Activated naive CD8-positive, alpha-beta T cell treated with anti-CD3 and anti-CD28 coated beads, Interleukin-2, amount 10 ng/mL, durations not matched to agents 7 days and 5 days (primary cell): ENCODE measurements at regions not wholly inside any gene's neighbourhood (a gene's known extent, or its start where the extent isn't known, plus 50 kb on each side); places are given as distances from the start of the nearest gene placed in this dataset.

Experiments
- ATAC-seq: fragments of 150-1000 bp; cut with Tn5 transposase; one replicate; pipeline ENCODE4 v1.10.0; 2021; ENCODE audit warnings: low read depth, moderate library complexity
- POLR2A ChIA-PET: fragments of 350-600 bp; sonication (Branson Sonifier 250); formaldehyde crosslinking; loops from one replicate; lab custom pipeline; 2021; ENCODE audit warnings: antibody characterized with exemption; lab: Charles Lee
- DNase-seq: peaks from one replicate; pipeline ENCODE4 v3.0.0; 2021
- H3K27ac Mint-ChIP-seq: one replicate; pipeline ENCODE4 v1.8.0; 2022; ENCODE audit warnings: mild to moderate bottlenecking, mixed read lengths
- H3K27me3 Mint-ChIP-seq: one replicate; pipeline ENCODE4 v1.8.0; 2022; ENCODE audit warnings: mild to moderate bottlenecking, moderate library complexity, mixed read lengths
- H3K36me3 Mint-ChIP-seq: one replicate; pipeline ENCODE4 v1.8.0; 2021; ENCODE audit warnings: mild to moderate bottlenecking, mixed read lengths
- H3K4me1 Mint-ChIP-seq: one replicate; pipeline ENCODE4 v1.8.0; 2021; ENCODE audit warnings: mixed read lengths
- H3K4me3 Mint-ChIP-seq: one replicate; pipeline ENCODE4 v1.8.0; 2022; ENCODE audit warnings: mild to moderate bottlenecking, moderate library complexity, mixed read lengths
- H3K9me3 Mint-ChIP-seq: one replicate; pipeline ENCODE4 v1.8.0; 2021; ENCODE audit warnings: mixed read lengths

DNA sequence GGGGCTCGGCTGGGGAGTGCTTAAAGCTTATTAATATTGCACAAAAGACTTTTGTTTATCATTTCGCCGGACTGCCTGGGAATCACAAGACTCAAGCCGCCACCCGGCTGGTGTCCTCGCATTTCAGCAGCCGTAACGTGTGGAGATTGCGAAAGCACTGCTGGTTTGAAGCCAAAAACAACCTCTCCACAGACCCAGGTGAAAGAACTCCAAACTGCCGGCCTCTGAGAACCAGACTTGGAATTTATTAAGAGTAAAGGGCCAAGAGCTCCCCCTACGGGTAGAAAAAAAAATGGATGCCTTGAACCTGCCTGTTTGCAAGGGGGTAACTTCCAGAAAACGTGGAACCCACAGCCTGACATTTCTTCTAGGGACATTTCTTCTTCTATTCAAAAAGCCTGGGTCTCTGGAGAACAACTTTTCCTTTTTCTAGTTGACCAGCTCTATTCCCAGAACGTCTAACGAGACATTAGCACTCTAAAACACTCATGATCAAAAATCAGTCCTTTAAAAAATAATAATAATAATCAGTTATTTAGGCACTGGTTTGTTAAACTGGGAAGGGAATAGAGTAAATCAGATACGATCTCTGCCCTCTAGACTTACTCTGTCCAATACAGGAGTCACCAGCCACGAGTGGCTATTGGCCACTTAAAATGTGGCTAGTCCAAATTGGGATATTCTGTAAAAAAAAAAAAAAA, 216.3 kb downstream of the C1D start:
- Mint-ChIP-seq H3K4me1 (no peaks in the 10 kb centered on the region), H3K36me3 (no peaks in the 10 kb centered on the region), H3K27me3 (peaks cover 3% of the 10 kb centered on the region), H3K4me3 (no peak overlapping the region), H3K27ac (no peak overlapping the region), H3K9me3 (no peaks in the 10 kb centered on the region)
- DNase-seq (no peak), ATAC-seq (no peak)
- POLR2A ChIA-PET, result no interaction called here

DNA sequence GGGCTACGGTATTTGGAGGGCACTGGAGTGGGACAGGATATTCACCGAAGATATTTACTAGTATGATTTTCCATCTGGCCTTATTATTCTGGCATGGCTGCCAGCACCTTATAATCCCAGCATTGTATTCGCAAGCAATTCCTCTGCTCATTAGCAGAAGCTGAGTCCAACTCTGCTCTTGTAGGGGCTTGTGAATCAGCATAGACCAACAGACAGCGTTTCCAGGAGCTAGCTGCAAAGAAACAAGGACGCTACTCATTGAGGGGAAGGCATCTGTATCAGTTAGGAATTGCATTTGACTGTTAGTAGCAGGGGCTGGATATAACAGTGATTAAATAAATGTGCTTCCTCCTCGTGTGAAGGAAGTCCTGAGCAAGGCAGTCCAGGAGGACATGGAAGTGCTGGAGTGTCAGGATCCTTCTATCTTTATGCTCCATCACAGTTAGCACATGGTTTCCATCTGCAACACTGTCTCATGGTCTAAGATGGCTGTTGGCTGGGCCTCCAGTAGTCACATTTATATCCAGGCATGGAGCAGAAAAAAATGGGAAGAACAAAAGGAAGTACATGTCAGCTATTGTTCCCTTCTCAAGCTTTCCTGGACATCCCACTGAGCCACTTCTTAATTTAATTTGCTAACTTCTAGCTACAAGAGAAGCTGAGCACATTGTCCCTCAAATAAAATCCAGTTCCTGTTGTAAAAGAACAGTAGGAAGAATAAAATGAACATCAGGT, 214.1 kb downstream of the C1D start:
- no peak overlapping the region for H3K27ac Mint-ChIP-seq
- POLR2A ChIA-PET, result no interaction called here
- H3K9me3 Mint-ChIP-seq, result no peaks in the 10 kb centered on the region
- no peak for DNase-seq
- no peaks in the 10 kb centered on the region for H3K27me3 Mint-ChIP-seq
- H3K4me3 Mint-ChIP-seq, result no peak overlapping the region
- no peaks in the 10 kb centered on the region for H3K36me3 Mint-ChIP-seq
- ATAC-seq, result no peak
- no peaks in the 10 kb centered on the region for H3K4me1 Mint-ChIP-seq

DNA sequence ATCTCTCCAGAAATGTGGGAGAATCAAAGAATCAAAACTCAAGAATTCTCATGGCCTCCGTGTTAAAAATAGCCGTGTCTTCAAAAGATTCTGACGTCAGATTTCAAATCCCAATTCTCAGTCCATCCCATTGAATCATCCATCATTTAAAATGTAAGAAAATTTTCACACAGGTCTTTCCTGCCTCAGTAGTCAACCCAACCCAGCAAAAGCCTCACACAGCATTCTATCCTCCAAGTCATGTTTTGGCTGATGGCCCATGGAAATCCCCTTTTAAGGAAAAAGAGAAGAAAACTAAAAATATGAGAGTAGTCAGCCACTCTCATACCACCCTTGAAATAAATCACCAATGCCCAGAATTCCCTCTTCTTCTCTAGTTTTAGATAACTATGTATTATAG, 211.8 kb downstream of the C1D start:
- Mint-ChIP-seq H3K9me3 (no peaks in the 10 kb centered on the region), H3K27ac (no peak overlapping the region), H3K27me3 (no peaks in the 10 kb centered on the region), H3K4me3 (no peak overlapping the region), H3K4me1 (no peaks in the 10 kb centered on the region), H3K36me3 (no peaks in the 10 kb centered on the region)
- DNase-seq, result no peak
- POLR2A ChIA-PET, result no interaction called here
- no peak for ATAC-seq

DNA sequence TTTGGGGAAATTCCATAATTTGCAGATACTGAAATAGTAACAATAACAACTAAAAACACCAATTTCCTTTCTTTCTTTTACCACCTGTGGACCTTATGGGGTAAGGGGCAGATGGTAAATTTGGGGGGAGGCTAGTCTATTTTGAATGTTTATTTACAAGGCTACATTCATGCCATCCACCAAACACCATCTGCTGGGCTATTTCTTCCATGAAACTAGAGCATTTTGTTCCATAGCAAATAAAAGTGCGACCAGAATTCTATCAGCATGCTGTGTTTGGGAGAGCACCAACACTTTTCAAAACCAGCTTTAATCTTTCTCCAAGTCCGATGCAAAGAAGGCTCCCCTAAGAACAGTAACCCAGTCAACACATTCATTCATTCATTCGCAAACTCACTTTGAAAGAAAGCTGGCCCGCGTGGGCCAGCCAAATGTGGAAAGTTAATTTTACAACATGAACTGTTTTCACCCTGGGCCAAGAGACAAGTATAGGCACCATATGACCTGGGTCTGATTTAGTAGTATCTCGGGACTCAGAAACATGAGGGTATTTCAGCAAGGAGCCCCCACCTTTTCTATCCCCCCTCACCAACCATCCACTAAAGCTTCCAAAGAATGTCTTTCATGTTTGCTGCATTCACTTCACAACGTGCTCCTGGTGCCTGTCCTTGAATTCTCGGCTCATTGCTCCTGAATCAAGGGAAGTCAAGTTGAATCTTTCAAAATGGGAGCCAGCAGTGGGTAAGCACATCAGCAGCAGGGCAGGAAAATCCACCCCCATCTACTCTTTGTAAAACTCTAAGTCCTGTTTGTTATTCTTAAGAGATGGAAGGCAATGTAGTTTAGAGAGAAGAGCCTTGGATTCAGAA, 210.6 kb downstream of the C1D start:
- POLR2A ChIA-PET, result interaction anchor here (0.6 kb wide), 1 partner anchor 79 kb away, joined by 4 read pairs; no protein-coding TSS in a partner anchor

DNA sequence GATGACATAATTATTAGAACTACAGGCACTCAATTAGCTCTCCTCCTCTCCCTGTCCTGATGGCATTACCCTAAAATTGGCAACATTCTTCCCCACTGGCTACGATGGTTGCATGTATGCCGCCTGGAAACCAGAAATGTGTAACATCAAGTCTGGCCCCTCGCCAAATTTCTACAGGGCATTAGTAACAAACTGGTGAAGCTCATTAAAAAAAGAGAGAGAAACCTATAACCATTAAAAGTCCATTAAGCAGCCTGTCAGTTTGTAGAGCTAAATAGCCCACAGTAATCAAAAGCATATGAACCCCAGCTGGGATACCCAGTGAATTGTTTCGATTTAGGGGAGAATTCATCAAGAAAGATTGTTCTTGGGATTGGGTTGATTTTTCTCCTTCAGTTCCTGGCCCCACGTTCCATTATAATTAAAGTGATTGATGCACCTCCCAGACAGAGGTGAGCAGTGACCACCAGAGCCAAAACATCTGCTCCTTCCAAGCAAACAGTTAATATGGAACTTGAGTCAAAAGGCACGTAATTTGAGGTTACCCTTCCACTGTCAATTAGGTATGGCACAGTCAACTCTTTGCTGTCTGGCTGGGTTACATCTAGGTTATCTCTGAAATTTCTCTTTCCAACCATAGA, 208.6 kb downstream of the C1D start:
- Mint-ChIP-seq H3K4me1 (no peaks in the 10 kb centered on the region), H3K4me3 (no peak overlapping the region), H3K9me3 (no peaks in the 10 kb centered on the region), H3K36me3 (no peaks in the 10 kb centered on the region), H3K27me3 (no peaks in the 10 kb centered on the region), H3K27ac (no peak overlapping the region)
- DNase-seq, result no peak
- POLR2A ChIA-PET, result no interaction called here
- ATAC-seq, result no peak

More for the DNA sequence above, 210.6 kb downstream of the C1D start:
- no peaks in the 10 kb centered on the region for H3K9me3 Mint-ChIP-seq
- no peak overlapping the region for H3K4me3 Mint-ChIP-seq
- H3K27ac Mint-ChIP-seq, result no peak overlapping the region
- H3K36me3 Mint-ChIP-seq, result no peaks in the 10 kb centered on the region
- ATAC-seq (no peak), DNase-seq (no peak)
- no peaks in the 10 kb centered on the region for H3K27me3 Mint-ChIP-seq
- H3K4me1 Mint-ChIP-seq, result no peaks in the 10 kb centered on the region

DNA sequence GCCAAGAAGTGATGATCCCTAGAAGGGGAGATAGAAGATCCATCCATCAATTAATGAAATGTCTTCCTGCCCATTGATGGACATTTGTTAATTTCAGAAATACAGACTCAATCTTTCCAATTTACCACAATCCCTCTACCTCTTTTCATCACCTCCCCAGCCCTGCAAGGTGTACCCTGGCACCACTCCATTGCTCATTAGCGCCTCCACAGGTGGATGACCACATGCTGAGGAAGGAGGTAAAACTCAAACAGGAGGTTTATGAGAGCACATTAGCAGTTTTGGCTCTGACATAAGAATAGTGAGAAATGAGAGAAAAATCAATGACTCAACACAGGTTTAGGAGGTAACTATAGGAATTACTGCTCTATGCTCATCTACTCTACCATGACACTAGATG, 208.0 kb downstream of the C1D start:
- no peaks in the 10 kb centered on the region for H3K27me3 Mint-ChIP-seq
- H3K4me3 Mint-ChIP-seq, result no peak overlapping the region
- no peaks in the 10 kb centered on the region for H3K9me3 Mint-ChIP-seq
- POLR2A ChIA-PET, result no interaction called here
- H3K4me1 Mint-ChIP-seq, result no peaks in the 10 kb centered on the region
- ATAC-seq, result no peak
- DNase-seq, result no peak
- no peaks in the 10 kb centered on the region for H3K36me3 Mint-ChIP-seq
- H3K27ac Mint-ChIP-seq, result no peak overlapping the region

DNA sequence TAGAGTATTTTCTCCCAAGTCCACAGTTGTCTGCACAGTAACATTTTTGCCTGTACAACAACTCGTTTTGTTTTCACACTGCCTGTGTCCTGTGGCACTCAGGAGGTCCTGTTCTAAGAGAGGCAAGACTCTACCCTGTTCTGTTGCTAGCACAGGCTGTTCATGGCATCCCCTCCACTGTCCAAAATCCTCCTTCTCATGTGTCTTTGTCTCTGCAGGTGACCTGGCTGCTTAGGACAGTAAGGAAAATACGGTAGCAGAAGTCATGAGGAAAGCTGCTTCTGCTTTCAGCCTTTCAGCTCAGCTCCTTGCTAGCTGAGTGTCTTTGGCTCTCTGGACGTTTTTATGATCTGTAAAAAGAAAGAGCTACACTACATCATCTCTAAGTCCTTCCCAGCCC, 205.9 kb downstream of the C1D start:
- ATAC-seq (no peak), DNase-seq (no peak)
- no peaks in the 10 kb centered on the region for H3K9me3 Mint-ChIP-seq
- POLR2A ChIA-PET, result no interaction called here
- H3K27ac Mint-ChIP-seq, result no peak overlapping the region
- H3K36me3 Mint-ChIP-seq, result no peaks in the 10 kb centered on the region
- no peaks in the 10 kb centered on the region for H3K27me3 Mint-ChIP-seq
- no peak overlapping the region for H3K4me3 Mint-ChIP-seq
- H3K4me1 Mint-ChIP-seq, result no peaks in the 10 kb centered on the region

DNA sequence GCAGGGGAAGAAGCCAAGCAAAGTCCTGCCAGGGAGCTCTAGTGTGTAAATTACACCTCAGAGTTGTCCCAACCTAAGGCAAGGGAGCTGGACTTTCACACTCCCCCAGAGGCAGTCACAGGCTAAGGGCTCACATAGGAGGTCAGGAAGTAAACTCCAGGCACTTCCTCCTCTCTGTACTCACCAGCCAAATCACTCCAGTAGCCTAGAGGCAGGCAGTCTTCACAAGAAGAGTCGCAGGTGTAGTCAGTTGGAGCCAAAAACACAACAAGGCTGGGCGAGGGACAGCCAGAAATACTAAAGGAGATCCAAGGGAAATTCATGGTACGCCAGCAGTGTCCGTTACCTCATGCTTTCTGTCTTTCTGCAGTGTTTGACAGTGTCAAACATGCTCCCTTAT, 205.0 kb downstream of the C1D start:
- ATAC-seq (no peak), DNase-seq (no peak)
- Mint-ChIP-seq H3K9me3 (no peaks in the 10 kb centered on the region), H3K27ac (no peak overlapping the region), H3K4me3 (no peak overlapping the region), H3K4me1 (no peaks in the 10 kb centered on the region), H3K36me3 (no peaks in the 10 kb centered on the region), H3K27me3 (no peaks in the 10 kb centered on the region)
- POLR2A ChIA-PET, result no interaction called here

DNA sequence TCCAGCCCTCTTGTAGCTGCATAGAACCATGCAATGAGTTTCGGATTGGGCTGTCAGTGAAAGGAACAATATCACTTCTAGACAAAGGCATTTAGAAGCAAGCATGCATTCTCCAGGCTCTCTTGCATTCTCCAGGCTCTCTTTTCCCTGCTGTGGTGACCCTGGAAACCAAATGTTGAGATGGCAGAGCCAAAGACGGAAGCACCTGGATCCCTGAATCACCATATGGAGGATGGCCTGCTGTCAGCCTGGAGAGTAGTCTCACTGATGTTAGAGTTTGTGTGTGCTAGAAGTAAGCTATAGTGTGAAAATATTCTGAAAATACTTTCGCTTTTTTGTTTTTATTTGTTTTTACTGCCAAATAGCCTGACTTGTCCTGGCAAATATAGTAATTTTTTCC, 203.9 kb downstream of the C1D start:
- ATAC-seq (no peak), DNase-seq (no peak)
- Mint-ChIP-seq H3K9me3 (no peaks in the 10 kb centered on the region), H3K4me3 (no peak overlapping the region), H3K27ac (no peak overlapping the region), H3K4me1 (no peaks in the 10 kb centered on the region), H3K27me3 (no peaks in the 10 kb centered on the region), H3K36me3 (no peaks in the 10 kb centered on the region)
- POLR2A ChIA-PET, result no interaction called here

DNA sequence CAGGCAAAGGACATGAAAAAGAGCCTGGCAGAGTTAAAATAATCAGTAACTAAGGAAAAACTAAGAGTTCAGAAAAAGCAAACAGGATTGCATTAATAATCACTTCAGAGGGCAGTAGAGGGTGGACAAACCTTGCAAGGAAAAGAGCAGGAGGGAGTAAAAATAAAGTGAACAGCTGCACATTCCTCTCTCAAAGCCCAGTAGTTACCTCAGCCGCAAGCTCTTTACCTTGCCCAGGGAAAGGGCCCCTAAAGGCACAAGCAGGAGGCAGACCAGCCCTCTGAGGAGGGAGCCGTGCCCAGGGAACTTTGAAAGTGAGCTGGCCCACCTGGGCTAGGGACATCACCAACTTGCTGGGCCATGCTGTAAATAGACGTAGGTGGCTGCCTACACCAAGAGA, 196.9 kb downstream of the C1D start:
- DNase-seq (no peak), ATAC-seq (no peak)
- Mint-ChIP-seq H3K27me3 (peaks cover 12% of the 10 kb centered on the region), H3K9me3 (no peaks in the 10 kb centered on the region), H3K36me3 (no peaks in the 10 kb centered on the region), H3K27ac (no peak overlapping the region), H3K4me1 (no peaks in the 10 kb centered on the region), H3K4me3 (no peak overlapping the region)
- POLR2A ChIA-PET, result no interaction called here

DNA sequence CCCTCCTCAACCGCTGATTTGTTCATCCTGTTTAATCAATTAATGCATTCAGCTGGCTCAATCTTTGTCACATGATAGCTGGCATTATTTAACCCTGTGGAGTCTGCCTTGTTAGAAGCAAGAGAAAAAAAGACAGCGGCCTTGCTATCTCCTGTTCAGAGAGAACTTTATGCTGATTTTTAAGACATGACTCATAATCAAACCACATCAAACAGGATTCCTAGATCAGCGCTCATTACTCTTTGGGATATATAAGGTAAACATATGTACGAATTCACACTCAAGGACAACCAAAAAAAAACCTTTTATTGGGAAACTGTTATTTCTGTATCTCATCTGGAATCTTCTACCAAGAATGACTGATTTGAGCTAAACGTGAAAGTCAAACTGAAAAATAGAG, 195.1 kb downstream of the C1D start:
- no peak overlapping the region for H3K27ac Mint-ChIP-seq
- POLR2A ChIA-PET, result no interaction called here
- H3K36me3 Mint-ChIP-seq, result no peaks in the 10 kb centered on the region
- H3K4me3 Mint-ChIP-seq, result no peak overlapping the region
- H3K9me3 Mint-ChIP-seq, result no peaks in the 10 kb centered on the region
- no peak for DNase-seq
- peaks cover 13% of the 10 kb centered on the region for H3K27me3 Mint-ChIP-seq
- H3K4me1 Mint-ChIP-seq, result no peaks in the 10 kb centered on the region
- no peak for ATAC-seq

DNA sequence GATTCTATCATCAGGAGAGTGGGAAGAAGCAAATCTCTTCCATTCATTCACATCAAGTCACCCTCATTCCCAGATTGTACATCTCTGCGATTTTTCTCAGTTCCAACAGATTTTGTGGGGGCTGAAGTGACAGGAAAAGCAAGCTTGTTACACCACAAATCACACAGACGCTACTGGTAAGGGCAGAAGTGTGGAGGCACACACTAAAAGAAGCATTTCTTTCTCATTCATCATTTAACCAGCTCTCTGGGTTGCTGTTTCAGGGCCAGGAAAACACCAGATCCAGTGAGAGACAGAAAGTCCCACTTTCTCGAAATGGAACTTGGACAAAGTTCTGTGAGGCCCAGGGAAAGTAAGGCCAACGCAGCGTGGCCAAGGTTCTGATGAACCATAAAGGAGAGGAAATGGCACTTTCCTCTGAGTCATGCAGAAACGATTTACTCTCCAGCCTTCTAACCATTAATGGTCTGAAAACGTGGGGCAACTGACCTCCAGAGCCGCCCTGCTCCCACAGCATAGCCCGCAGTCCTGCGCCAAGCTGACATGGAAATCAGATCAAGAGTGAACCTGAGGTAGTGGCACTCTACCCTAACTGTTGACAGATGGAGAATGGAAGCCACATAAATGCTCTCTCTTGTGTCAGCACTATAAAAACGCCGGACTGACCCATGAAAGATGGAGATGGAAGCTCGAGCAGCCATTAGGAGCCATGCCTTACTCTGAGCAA, 191.0 kb downstream of the C1D start:
- DNase-seq (no peak), ATAC-seq (no peak)
- Mint-ChIP-seq H3K27ac (no peak overlapping the region), H3K27me3 (peaks cover 12% of the 10 kb centered on the region), H3K9me3 (no peaks in the 10 kb centered on the region), H3K36me3 (no peaks in the 10 kb centered on the region), H3K4me1 (no peaks in the 10 kb centered on the region), H3K4me3 (no peak overlapping the region)
- POLR2A ChIA-PET, result no interaction called here

DNA sequence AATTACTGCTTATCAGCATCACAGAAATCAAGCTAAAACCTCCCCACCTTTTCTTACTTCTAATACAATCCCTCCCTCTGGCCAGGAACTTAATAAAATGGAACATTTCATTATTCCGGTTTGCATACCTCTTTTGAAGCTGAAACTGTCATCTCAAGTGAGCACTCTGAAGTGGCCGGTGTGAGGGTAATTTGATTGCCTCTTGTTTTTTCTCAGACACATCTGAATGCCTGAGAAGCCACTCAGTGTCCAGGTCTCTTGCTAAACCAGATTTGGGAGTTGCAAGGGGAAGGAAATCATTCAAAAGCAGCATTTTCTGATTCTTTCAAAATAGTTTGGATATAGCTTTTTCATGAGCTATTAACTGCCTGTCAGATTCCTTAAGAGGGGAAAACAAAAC, 190.3 kb downstream of the C1D start:
- no peak for DNase-seq
- Mint-ChIP-seq H3K4me1 (no peaks in the 10 kb centered on the region), H3K9me3 (no peaks in the 10 kb centered on the region), H3K36me3 (no peaks in the 10 kb centered on the region), H3K27ac (no peak overlapping the region), H3K27me3 (peaks cover 11% of the 10 kb centered on the region), H3K4me3 (no peak overlapping the region)
- POLR2A ChIA-PET, result no interaction called here
- no peak for ATAC-seq
